HL-60 (cell line): ENCODE measurements at regions not wholly inside any gene's neighbourhood (a gene's known extent, or its start where the extent isn't known, plus 50 kb on each side); places are given as distances from the start of the nearest gene placed in this dataset.

Experiments used
- POLR2AphosphoS5 ChIP-seq: IDR thresholded peaks from 2 replicates; pipeline ENCODE4 v1.6.1; 2012; ENCODE audit warnings: low read depth
- TF ChIP-seq, protein P1 (sequence below): IDR thresholded peaks from one replicate; pipeline ENCODE4 v1.5.1; 2011; ENCODE audit warnings: low read length, control low read depth, inconsistent platforms; ENCODE audit not compliant: insufficient read depth

DNA sequence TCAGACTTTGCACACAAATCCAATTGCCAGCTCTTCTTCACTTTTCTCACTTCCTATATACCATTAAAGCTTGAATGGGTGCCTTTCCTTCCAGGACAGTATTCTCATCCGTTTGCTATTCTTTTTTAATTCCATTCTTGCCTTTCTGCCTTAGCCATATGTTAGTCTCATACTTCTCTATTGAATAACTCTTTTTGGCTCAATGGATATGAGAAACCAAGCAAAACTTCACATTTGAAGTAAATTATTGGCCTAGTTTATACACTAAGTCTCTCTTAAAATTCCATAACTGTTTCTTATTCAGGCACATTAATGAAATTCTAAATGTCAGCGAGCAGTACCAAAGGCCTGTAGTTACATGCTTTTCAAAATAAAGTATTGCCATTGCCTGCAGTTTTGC lies 129.6 kb upstream of the FRY start:
- TF ChIP-seq, protein P1, sequence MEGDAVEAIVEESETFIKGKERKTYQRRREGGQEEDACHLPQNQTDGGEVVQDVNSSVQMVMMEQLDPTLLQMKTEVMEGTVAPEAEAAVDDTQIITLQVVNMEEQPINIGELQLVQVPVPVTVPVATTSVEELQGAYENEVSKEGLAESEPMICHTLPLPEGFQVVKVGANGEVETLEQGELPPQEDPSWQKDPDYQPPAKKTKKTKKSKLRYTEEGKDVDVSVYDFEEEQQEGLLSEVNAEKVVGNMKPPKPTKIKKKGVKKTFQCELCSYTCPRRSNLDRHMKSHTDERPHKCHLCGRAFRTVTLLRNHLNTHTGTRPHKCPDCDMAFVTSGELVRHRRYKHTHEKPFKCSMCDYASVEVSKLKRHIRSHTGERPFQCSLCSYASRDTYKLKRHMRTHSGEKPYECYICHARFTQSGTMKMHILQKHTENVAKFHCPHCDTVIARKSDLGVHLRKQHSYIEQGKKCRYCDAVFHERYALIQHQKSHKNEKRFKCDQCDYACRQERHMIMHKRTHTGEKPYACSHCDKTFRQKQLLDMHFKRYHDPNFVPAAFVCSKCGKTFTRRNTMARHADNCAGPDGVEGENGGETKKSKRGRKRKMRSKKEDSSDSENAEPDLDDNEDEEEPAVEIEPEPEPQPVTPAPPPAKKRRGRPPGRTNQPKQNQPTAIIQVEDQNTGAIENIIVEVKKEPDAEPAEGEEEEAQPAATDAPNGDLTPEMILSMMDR: no peak
- TF ChIP-seq POLR2AphosphoS5: no peak
